Activated CD4-positive, alpha-beta T cell treated with anti-CD3 and anti-CD28 coated beads, Interleukin-2, Interleukin-6, amounts not matched to agents 100 ng/mL and 50 ng/mL, durations not matched to agents 16 hours and 8 hours (primary cell): ENCODE measurements at regions not wholly inside any gene's neighbourhood (a gene's known extent, or its start where the extent isn't known, plus 50 kb on each side); places are given as distances from the start of the nearest gene placed in this dataset.

Experiments
- DNase-seq: peaks from one replicate; pipeline ENCODE4 v3.0.0-alpha.2; 2020

GRCh38 chr10:131724169-131724545 is 176.7 kb upstream of the PPP2R2D start:
- no peak for DNase-seq

- DNase-seq: no peak
Measured at GRCh38 chr10:131724891-131725580, 175.8 kb upstream of the PPP2R2D start.

GRCh38 chr10:131725581-131726069 is 175.2 kb upstream of the PPP2R2D start:
- DNase-seq: no peak

GRCh38 chr10:131726076-131726880 is 174.5 kb upstream of the PPP2R2D start:
- no peak for DNase-seq

GRCh38 chr10:131726967-131727366 is 173.8 kb upstream of the PPP2R2D start:
- no peak for DNase-seq

GRCh38 chr10:131727560-131727959 is 173.2 kb upstream of the PPP2R2D start:
- DNase-seq: no peak

GRCh38 chr10:131728286-131729228 is 172.3 kb upstream of the PPP2R2D start:
- DNase-seq: no peak

- DNase-seq: no peak
Measured at GRCh38 chr10:131729361-131729760, 171.4 kb upstream of the PPP2R2D start.

- no peak for DNase-seq
Measured at GRCh38 chr10:131729938-131730660, 170.7 kb upstream of the PPP2R2D start.

- no peak for DNase-seq
Measured at GRCh38 chr10:131730771-131731497, 169.9 kb upstream of the PPP2R2D start.

- no peak for DNase-seq
Measured at GRCh38 chr10:131731780-131732630, 168.8 kb upstream of the PPP2R2D start.

GRCh38 chr10:131732631-131733127 is 168.1 kb upstream of the PPP2R2D start:
- DNase-seq: no peak

GRCh38 chr10:131733596-131733995 is 167.2 kb upstream of the PPP2R2D start:
- no peak for DNase-seq

GRCh38 chr10:131735577-131735976 is 165.2 kb upstream of the PPP2R2D start:
- no peak for DNase-seq

- no peak for DNase-seq
Measured at GRCh38 chr10:131736321-131736980, 164.4 kb upstream of the PPP2R2D start.

- DNase-seq: no peak
Measured at GRCh38 chr10:131737543-131738395, 163.0 kb upstream of the PPP2R2D start.

GRCh38 chr10:131738396-131738735 is 162.4 kb upstream of the PPP2R2D start:
- no peak for DNase-seq

- no peak for DNase-seq
Measured at GRCh38 chr10:131739206-131739605, 161.6 kb upstream of the PPP2R2D start.

- DNase-seq: no peak
Measured at GRCh38 chr10:131742500-131742951, 158.3 kb upstream of the PPP2R2D start.
